MCF 10A (cell line): ENCODE measurements at regions not wholly inside any gene's neighbourhood (a gene's known extent, or its start where the extent isn't known, plus 50 kb on each side); places are given as distances from the start of the nearest gene placed in this dataset.

Experiments used
- BruUV-seq: library from RNA; stranded (reverse); fragments of 400-500 nt; replicated peaks from 2 replicates; lab custom pipeline; 2021; lab: Mats Ljungman, UMichigan
- CTCF ChIA-PET: fragments of 300-600 bp; sonication (Branson Sonifier 250); formaldehyde crosslinking; extraction: SDS; loops from one replicate; lab custom pipeline; 2021; ENCODE audit warnings: antibody characterized with exemption, inconsistent platforms; lab: Yijun Ruan, JAX
- POLR2A ChIA-PET: fragments of 300-600, 350-650 bp; sonication (Branson Sonifier 250); formaldehyde crosslinking; extraction: SDS; loops from one replicate; lab custom pipeline; 2020; ENCODE audit warnings: antibody characterized with exemption, inconsistent platforms; lab: Yijun Ruan, JAX
- DNase-seq: peaks from one replicate; pipeline ENCODE4 v3.0.0-alpha.2; 2018; ENCODE audit not compliant: unreplicated experiment
- H3K27ac Mint-ChIP-seq: one replicate; pipeline ENCODE4 v1.8.0; 2022; ENCODE audit warnings: mild to moderate bottlenecking, low read depth, mixed read lengths; ENCODE audit not compliant: unreplicated experiment
- H3K27me3 Mint-ChIP-seq: one replicate; pipeline ENCODE4 v1.8.0; 2022; ENCODE audit warnings: mixed read lengths; ENCODE audit not compliant: insufficient read depth, unreplicated experiment
- H3K36me3 Mint-ChIP-seq: one replicate; pipeline ENCODE4 v1.8.0; 2022; ENCODE audit warnings: mild to moderate bottlenecking, moderate library complexity, mixed read lengths; ENCODE audit not compliant: insufficient read depth, unreplicated experiment
- H3K4me1 Mint-ChIP-seq: one replicate; pipeline ENCODE4 v1.8.0; 2022; ENCODE audit warnings: mixed read lengths; ENCODE audit not compliant: insufficient read depth, unreplicated experiment
- H3K4me3 Mint-ChIP-seq: one replicate; pipeline ENCODE4 v1.8.0; 2022; ENCODE audit warnings: mild to moderate bottlenecking, moderate library complexity, mixed read lengths; ENCODE audit not compliant: unreplicated experiment
- H3K9me3 Mint-ChIP-seq: one replicate; pipeline ENCODE4 v1.8.0; 2022; ENCODE audit warnings: mixed read lengths; ENCODE audit not compliant: unreplicated experiment
- CTCF ChIP-seq: fragments of 200-600 bp; IDR thresholded peaks from one replicate; pipeline ENCODE4 v1.8.0; 2022; ENCODE audit warnings: antibody characterized with exemption, mild to moderate bottlenecking; ENCODE audit not compliant: unreplicated experiment
- intact Hi-C: fragments of 100-400 bp; cut with micrococcal nuclease; formaldehyde crosslinking; loops from 2 replicates; pipeline ENCODE4 v1.14.1; 2022

- no peak for DNase-seq
- TF ChIP-seq CTCF, result no peak
- intact Hi-C loops, result no loop called here
- ChIA-PET CTCF (no interaction called here), POLR2A (interaction anchor here (1.1 kb wide), 1 partner anchor 10 kb away, joined by 4 read pairs; no protein-coding TSS in a partner anchor)
- Mint-ChIP-seq H3K27ac (no peak overlapping the region), H3K4me1 (no peaks in the 10 kb centered on the region), H3K36me3 (no peaks in the 10 kb centered on the region), H3K9me3 (peaks cover 5% of the 10 kb centered on the region), H3K27me3 (no peaks in the 10 kb centered on the region), H3K4me3 (no peak overlapping the region)
- no TSS peak for BruUV-seq
Observed at GRCh38 chr2:82084679-82085392, 1780.3 kb upstream of the LRRTM1 start.

GRCh38 chr2:82075875-82076274 lies 1771.3 kb upstream of the LRRTM1 start:
- no peak for DNase-seq
- Mint-ChIP-seq H3K36me3 (no peaks in the 10 kb centered on the region), H3K9me3 (no peaks in the 10 kb centered on the region), H3K4me1 (no peaks in the 10 kb centered on the region), H3K27me3 (no peaks in the 10 kb centered on the region), H3K27ac (no peak overlapping the region), H3K4me3 (no peak overlapping the region)
- TF ChIP-seq CTCF, result no peak
- ChIA-PET POLR2A (no interaction called here), CTCF (no interaction called here)
- intact Hi-C loops, result no loop called here
- BruUV-seq, result no TSS peak

- TF ChIP-seq CTCF, result no peak
- Mint-ChIP-seq H3K4me3 (no peak overlapping the region), H3K4me1 (no peaks in the 10 kb centered on the region), H3K27ac (no peak overlapping the region), H3K9me3 (no peaks in the 10 kb centered on the region), H3K27me3 (no peaks in the 10 kb centered on the region), H3K36me3 (no peaks in the 10 kb centered on the region)
- DNase-seq, result no peak
- no TSS peak for BruUV-seq
- POLR2A ChIA-PET, result no interaction called here
- CTCF ChIA-PET, result interaction anchor here (1.0 kb wide), 1 partner anchor 19 kb away, joined by 4 read pairs; no protein-coding TSS in a partner anchor
- intact Hi-C loops, result no loop called here
Observed at GRCh38 chr2:82062463-82062862, 1757.9 kb upstream of the LRRTM1 start.

GRCh38 chr2:82055846-82056245 lies 1751.3 kb upstream of the LRRTM1 start:
- BruUV-seq, result no TSS peak
- CTCF ChIA-PET, result no interaction called here
- H3K36me3 Mint-ChIP-seq, result no peaks in the 10 kb centered on the region
- intact Hi-C loops, result no loop called here
- DNase-seq, result no peak
- peaks cover 7% of the 10 kb centered on the region for H3K9me3 Mint-ChIP-seq
- no peak overlapping the region for H3K27ac Mint-ChIP-seq
- no peaks in the 10 kb centered on the region for H3K27me3 Mint-ChIP-seq
- no peak overlapping the region for H3K4me3 Mint-ChIP-seq
- TF ChIP-seq CTCF, result no peak
- no peaks in the 10 kb centered on the region for H3K4me1 Mint-ChIP-seq
- POLR2A ChIA-PET, result no interaction called here
